Endothelial cell of umbilical vein (primary cell): ENCODE measurements at regions not wholly inside any gene's neighbourhood (a gene's known extent, or its start where the extent isn't known, plus 50 kb on each side); places are given as distances from the start of the nearest gene placed in this dataset.
"Not testable (repeated sequence)": the region's sequence is repeated elsewhere in the genome, so short reads cannot be mapped to it uniquely, and the experiment has no call there.

Experiments used
- BruUV-seq: library from RNA; stranded (reverse); fragments of 400-500 nt; replicated peaks from 2 replicates; lab custom pipeline; 2021; lab: Mats Ljungman, UMichigan
- CTCF ChIA-PET: fragments of 300-600, 350-600 bp; sonication (Branson Sonifier 250); formaldehyde crosslinking; loops from one replicate; lab custom pipeline; 2021; ENCODE audit warnings: antibody characterized with exemption, inconsistent platforms; lab: Charles Lee
- POLR2A ChIA-PET: fragments of 300-600, 350-600 bp; sonication (Branson Sonifier 250); formaldehyde crosslinking; loops from one replicate; lab custom pipeline; 2021; ENCODE audit warnings: antibody characterized with exemption, inconsistent platforms; lab: Charles Lee
- DNase-seq: peaks from one replicate; pipeline ENCODE4 v3.0.0-alpha.2; 2011; ENCODE audit warnings: low read depth, low spot score
- FAIRE-seq: peaks from 2 replicates; lab custom pipeline; 2011; peaks lifted over from hg19 to GRCh38; lab: Jason Lieb, UNC
- H2AFZ ChIP-seq: 2 replicates; pipeline ENCODE4 v1.6.0; 2012; ENCODE audit warnings: low read depth, low read length, control low read depth, inconsistent platforms
- H3K27ac ChIP-seq: 2 replicates; pipeline ENCODE4 v1.5.1; 2011; ENCODE audit warnings: low read depth, mild to moderate bottlenecking, control low read depth, low read length, moderate library complexity; ENCODE audit not compliant: insufficient read depth
- H3K27me3 ChIP-seq, 2 experiments: 2 replicates each; pipeline versions ENCODE4 v1.6.0 to v1.6.1; 2011; ENCODE audit warnings: low read length in 2 of 2, mixed read lengths in 1 of 2; ENCODE audit not compliant: control insufficient read depth in 2 of 2, insufficient read depth in 2 of 2
- H3K36me3 ChIP-seq, 2 experiments: 2 replicates in 1 of 2; 3 replicates in 1 of 2; pipeline ENCODE4 v1.5.1; 2011; ENCODE audit warnings: low read length in 2 of 2, mild to moderate bottlenecking in 1 of 2, moderate library complexity in 1 of 2; ENCODE audit not compliant: control insufficient read depth in 2 of 2, insufficient read depth in 2 of 2; ENCODE audit errors: extremely low read depth in 1 of 2
- H3K4me1 ChIP-seq: 3 replicates; pipeline ENCODE4 v1.5.1; 2011; ENCODE audit warnings: mild to moderate bottlenecking, low read length; ENCODE audit not compliant: control insufficient read depth, insufficient read depth; ENCODE audit errors: extremely low read depth
- H3K4me2 ChIP-seq: 2 replicates; pipeline ENCODE4 v1.6.1; 2011; ENCODE audit warnings: low read length, control low read depth, mixed read lengths; ENCODE audit not compliant: insufficient read depth
- H3K4me3 ChIP-seq, 3 experiments: fragments of 200-600 bp in 1 of 3; sonication (generic), shearing (Covaris generic) in 1 of 3; replicated peaks in 1 of 3; 2 replicates each; pipeline ENCODE4 v1.5.1; 2011 to 2016; ENCODE audit warnings: control low read depth in 3 of 3, low read length in 3 of 3, mild to moderate bottlenecking in 2 of 3, inconsistent platforms in 1 of 3, low read depth in 1 of 3, moderate library complexity in 1 of 3; ENCODE audit not compliant: insufficient read depth in 1 of 3
- H3K79me2 ChIP-seq: 2 replicates; pipeline ENCODE4 v1.6.0; 2012; ENCODE audit warnings: low read length, inconsistent platforms; ENCODE audit not compliant: control insufficient read depth, insufficient read depth
- H3K9ac ChIP-seq: replicated peaks from 2 replicates; pipeline ENCODE3; 2011; ENCODE audit warnings: low read length, control low read depth; ENCODE audit not compliant: insufficient read depth; ENCODE audit errors: extremely low read depth
- H3K9me1 ChIP-seq: replicated peaks from 3 replicates; pipeline ENCODE4 v1.6.0; 2011; ENCODE audit warnings: mild to moderate bottlenecking, low read length; ENCODE audit not compliant: control insufficient read depth, insufficient read depth; ENCODE audit errors: extremely low read depth
- H3K9me3 ChIP-seq: replicated peaks from 2 replicates; pipeline ENCODE4 v1.5.1; 2012; ENCODE audit warnings: low read length, inconsistent platforms; ENCODE audit not compliant: control insufficient read depth, insufficient read depth
- H4K20me1 ChIP-seq: replicated peaks from 2 replicates; pipeline ENCODE3; 2011; ENCODE audit warnings: mild to moderate bottlenecking, low read length; ENCODE audit not compliant: control insufficient read depth, insufficient read depth; ENCODE audit errors: extremely low read depth
- CTCF ChIP-seq, 2 donors: IDR thresholded peaks; 1 replicate in 1 of 2; 2 replicates in 1 of 2; pipeline ENCODE4 v1.5.1; 2011; ENCODE audit warnings: low read length in 2 of 2, mild to moderate bottlenecking in 2 of 2, moderate library complexity in 2 of 2, control low read depth in 1 of 2, inconsistent platforms in 1 of 2, low read depth in 1 of 2; ENCODE audit not compliant: insufficient read depth in 1 of 2; ENCODE audit errors: extremely low read depth in 1 of 2
- EZH2 ChIP-seq: IDR thresholded peaks from 2 replicates; pipeline ENCODE4 v1.6.1; 2012; ENCODE audit warnings: borderline replicate concordance, low read depth, mild to moderate bottlenecking, moderate library complexity, low read length, inconsistent platforms; ENCODE audit not compliant: severe bottlenecking
- FOS ChIP-seq: IDR thresholded peaks from 2 replicates; pipeline ENCODE4 v1.6.1; 2011; ENCODE audit warnings: mild to moderate bottlenecking, low read length, moderate library complexity, borderline replicate concordance; ENCODE audit not compliant: insufficient read depth
- GATA2 ChIP-seq: IDR thresholded peaks from 2 replicates; pipeline ENCODE4 v1.7.0; 2011; ENCODE audit warnings: low read depth, mild to moderate bottlenecking, moderate library complexity, mixed read lengths, low read length; ENCODE audit not compliant: insufficient read length, insufficient read depth
- JUN ChIP-seq: IDR thresholded peaks from 2 replicates; pipeline ENCODE4 v1.6.1; 2011; ENCODE audit warnings: borderline replicate concordance, low read depth; ENCODE audit not compliant: insufficient read length, insufficient read depth
- MAX ChIP-seq: IDR thresholded peaks from 2 replicates; pipeline ENCODE4 v1.6.1; 2011; ENCODE audit not compliant: insufficient read depth, insufficient read length
- MYC ChIP-seq: IDR thresholded peaks from one replicate; pipeline ENCODE4 v1.6.1; 2011; ENCODE audit warnings: mild to moderate bottlenecking, low read depth, low read length
- POLR2A ChIP-seq: IDR thresholded peaks from 2 replicates; pipeline ENCODE4 v1.6.1; 2012; ENCODE audit warnings: low read depth, mild to moderate bottlenecking, control low read depth, low read length
- POLR2AphosphoS5 ChIP-seq: IDR thresholded peaks from 2 replicates; pipeline ENCODE4 v1.6.1; 2012; ENCODE audit warnings: low read depth, mild to moderate bottlenecking, control low read depth, low read length, moderate library complexity; ENCODE audit not compliant: insufficient read depth
- dilution Hi-C: fragments of 300-500 bp; cut with MboI; formaldehyde crosslinking; loops from one replicate; pipeline ENCODE4 v1.15.0; 2019; ENCODE audit warnings: low sequenced_read_pairs; ENCODE audit not compliant: extremely low pct_ligation_motif_present
- intact Hi-C: fragments of 100-400 bp; cut with micrococcal nuclease; formaldehyde crosslinking; loops from one replicate; pipeline ENCODE4 v1.10.0; 2022

GRCh38 chr1:116850436-116850835, 59.3 kb upstream of the PTGFRN start:
- H3K4me2 ChIP-seq, result peak overlapping the region; percentile 62
- H2AFZ ChIP-seq, result peak overlapping the region; percentile 61
- no peaks in the 10 kb centered on the region for H3K27me3 ChIP-seq
- no peaks in the 10 kb centered on the region for H4K20me1 ChIP-seq
- dilution Hi-C loops, result no loop called here
- H3K9me1 ChIP-seq, result no peaks in the 10 kb centered on the region
- POLR2A ChIA-PET, result no interaction called here
- FAIRE-seq (peak; percentile 69), DNase-seq (peak; percentile 74)
- H3K79me2 ChIP-seq, result no peaks in the 10 kb centered on the region
- no peaks in the 10 kb centered on the region for H3K9me3 ChIP-seq
- no TSS peak for BruUV-seq
- H3K9ac ChIP-seq, result no peak overlapping the region
- CTCF ChIA-PET, result interaction anchor here (1.0 kb wide), 1 partner anchor 9 kb away, joined by 3 read pairs; no protein-coding TSS in a partner anchor
- peaks cover 39% of the 10 kb centered on the region for H3K4me1 ChIP-seq
- H3K27ac ChIP-seq, result peak overlapping the region; percentile 57
- no peaks in the 10 kb centered on the region for H3K36me3 ChIP-seq
- intact Hi-C loops, result loop anchor here (10.0 kb wide), 1 partner anchor 276 kb away; the partner anchor contains the start of gene CD58
- no peak overlapping the region for H3K4me3 ChIP-seq
- TF ChIP-seq POLR2AphosphoS5, result peak; percentile 56
- TF ChIP-seq POLR2A, result peak; percentile 34
- TF ChIP-seq CTCF (IDR thresholded peaks at IDR 0.05; ENCODE audit: extremely low read depth in 1 of 2, insufficient read depth in 1 of 2, low read depth in 1 of 2, low read length in 2 of 2), result no peak
- no peak for TF ChIP-seq JUN
- peak; percentile 59 for TF ChIP-seq FOS
- no peak for TF ChIP-seq MYC
- TF ChIP-seq MAX, result no peak
- no peak for TF ChIP-seq EZH2
- TF ChIP-seq GATA2, result peak; percentile 33

GRCh38 chr1:116851189-116851588, 58.5 kb upstream of the PTGFRN start:
- intact Hi-C loops, result loop anchor here (10.0 kb wide), 1 partner anchor 276 kb away; the partner anchor contains the start of gene CD58
- H3K4me2 ChIP-seq, H3K9ac ChIP-seq, FAIRE-seq, H3K36me3 ChIP-seq, H3K79me2 ChIP-seq, POLR2A ChIA-PET, BruUV-seq, H3K9me3 ChIP-seq, H3K4me3 ChIP-seq, H3K27me3 ChIP-seq, H2AFZ ChIP-seq, H4K20me1 ChIP-seq, H3K9me1 ChIP-seq, dilution Hi-C loops, DNase-seq, H3K27ac ChIP-seq: not testable (repeated sequence)
- H3K4me1 ChIP-seq, result peaks cover 39% of the 10 kb centered on the region
- CTCF ChIA-PET, result interaction anchor here (1.0 kb wide), 1 partner anchor 10 kb away, joined by 3 read pairs; no protein-coding TSS in a partner anchor
